ENCODE measurements at regions not wholly inside any gene's neighbourhood (a gene's known extent, or its start where the extent isn't known, plus 50 kb on each side); places are given as distances from the start of the nearest gene placed in this dataset.

GRCh38 chr15:24067733-24068501, 380.8 kb upstream of the NDN start:
- H3K27ac ChIP-seq (ENCODE audit: low read depth, low read length), result no peak overlapping the region
- TF ChIP-seq EZH2 (IDR thresholded peaks at IDR 0.05; ENCODE audit: insufficient read depth, low read length) (no peak), CTCF (IDR thresholded peaks at IDR 0.05; ENCODE audit: insufficient read depth, low read depth, low read length) (no peak)
- H3K4me1 ChIP-seq (ENCODE audit: insufficient read depth, low read length), result no peaks in the 10 kb centered on the region
- H3K9me3 ChIP-seq (ENCODE audit: insufficient read depth, low read depth, low read length), result no peaks in the 10 kb centered on the region
- no peaks in the 10 kb centered on the region for H3K79me2 ChIP-seq (ENCODE audit: insufficient read depth, low read length)
- DNase-seq (ENCODE audit: low read depth) (no peak), FAIRE-seq (no peak)
- Mint-ChIP-seq H3K27me3 (ENCODE audit: low read depth, unreplicated experiment) (no peaks in the 10 kb centered on the region), H3K36me3 (ENCODE audit: low read depth, unreplicated experiment) (no peaks in the 10 kb centered on the region), H3K4me3 (ENCODE audit: unreplicated experiment) (no peak overlapping the region), H3K27ac (ENCODE audit: unreplicated experiment) (no peak overlapping the region), H3K4me1 (ENCODE audit: low read depth, unreplicated experiment) (no peaks in the 10 kb centered on the region), H3K9me3 (ENCODE audit: unreplicated experiment) (no peaks in the 10 kb centered on the region)
- no peak overlapping the region for H3K9ac ChIP-seq (ENCODE audit: low read length)
- no peaks in the 10 kb centered on the region for H3K27me3 ChIP-seq (ENCODE audit: insufficient read depth, low read length)
- H4K20me1 ChIP-seq (ENCODE audit: insufficient read depth, low read length), result no peaks in the 10 kb centered on the region
- no peak overlapping the region for H2AFZ ChIP-seq (ENCODE audit: low read depth, low read length)
- no peaks in the 10 kb centered on the region for H3K36me3 ChIP-seq (ENCODE audit: insufficient read depth, low read length)
- H3K4me2 ChIP-seq (ENCODE audit: low read length), result no peak overlapping the region
- no peak overlapping the region for H3K4me3 ChIP-seq (ENCODE audit: insufficient read depth, low read depth, low read length)

GRCh38 chr15:24075420-24076089, 388.4 kb upstream of the NDN start:
- no peak for TF ChIP-seq EZH2 (IDR thresholded peaks at IDR 0.05; ENCODE audit: insufficient read depth, low read length)
- no peak for TF ChIP-seq CTCF (IDR thresholded peaks at IDR 0.05; ENCODE audit: insufficient read depth, low read depth, low read length)
- Histone ChIP-seq H3K4me1 (ENCODE audit: insufficient read depth, low read length) (no peaks in the 10 kb centered on the region), H3K79me2 (ENCODE audit: insufficient read depth, low read length) (no peaks in the 10 kb centered on the region), H3K27me3 (ENCODE audit: insufficient read depth, low read length) (no peaks in the 10 kb centered on the region), H3K9me3 (ENCODE audit: insufficient read depth, low read depth, low read length) (no peaks in the 10 kb centered on the region), H4K20me1 (ENCODE audit: insufficient read depth, low read length) (no peaks in the 10 kb centered on the region), H2AFZ (ENCODE audit: low read depth, low read length) (no peak overlapping the region), H3K4me3 (ENCODE audit: insufficient read depth, low read depth, low read length) (no peak overlapping the region), H3K36me3 (ENCODE audit: insufficient read depth, low read length) (no peaks in the 10 kb centered on the region), H3K27ac (ENCODE audit: low read depth, low read length) (no peak overlapping the region), H3K4me2 (ENCODE audit: low read length) (no peak overlapping the region), H3K9ac (ENCODE audit: low read length) (no peak overlapping the region)
- Mint-ChIP-seq H3K27me3 (ENCODE audit: low read depth, unreplicated experiment) (no peaks in the 10 kb centered on the region), H3K27ac (ENCODE audit: unreplicated experiment) (no peak overlapping the region), H3K4me1 (ENCODE audit: low read depth, unreplicated experiment) (no peaks in the 10 kb centered on the region), H3K36me3 (ENCODE audit: low read depth, unreplicated experiment) (no peaks in the 10 kb centered on the region), H3K9me3 (ENCODE audit: unreplicated experiment) (peaks cover 4% of the 10 kb centered on the region), H3K4me3 (ENCODE audit: unreplicated experiment) (no peak overlapping the region)
- DNase-seq (ENCODE audit: low read depth) (no peak), FAIRE-seq (no peak)
